PC-9 (cell line): ENCODE measurements at regions not wholly inside any gene's neighbourhood (a gene's known extent, or its start where the extent isn't known, plus 50 kb on each side); places are given as distances from the start of the nearest gene placed in this dataset.

Source experiments
- EZH2 ChIP-seq: fragments of 200-600 bp; sonication (generic); IDR thresholded peaks from 2 replicates; pipeline ENCODE4 v1.8.0; 2017; ENCODE audit warnings: antibody characterized with exemption, low read depth
- TF ChIP-seq, protein P1 (sequence below): fragments of 200-600 bp; sonication (generic); conservative IDR thresholded peaks from 2 replicates; pipeline ENCODE4 v1.6.1; 2017; ENCODE audit warnings: mixed run types, antibody characterized with exemption, mild to moderate bottlenecking, moderate library complexity

DNA sequence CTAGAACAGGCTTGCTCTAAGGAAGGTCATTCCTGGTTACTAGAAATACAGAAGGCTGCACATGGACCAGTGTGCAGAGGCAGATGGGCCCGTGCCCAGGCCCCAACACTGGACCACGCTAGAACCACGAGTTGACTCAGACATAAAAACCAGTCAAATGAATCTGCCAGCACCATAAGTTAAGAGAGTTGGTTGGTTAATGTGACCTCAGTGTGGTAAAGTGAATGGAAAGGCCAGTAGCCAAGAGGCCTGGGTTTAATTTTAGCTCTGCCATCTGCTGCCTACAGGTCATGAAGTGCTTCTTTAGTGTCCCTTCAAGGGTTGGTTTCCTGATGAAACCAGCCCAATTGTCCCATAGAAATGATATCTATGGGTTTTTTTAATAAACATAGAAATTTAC lies 329.6 kb upstream of the NRP1 start:
- TF ChIP-seq, protein P1, sequence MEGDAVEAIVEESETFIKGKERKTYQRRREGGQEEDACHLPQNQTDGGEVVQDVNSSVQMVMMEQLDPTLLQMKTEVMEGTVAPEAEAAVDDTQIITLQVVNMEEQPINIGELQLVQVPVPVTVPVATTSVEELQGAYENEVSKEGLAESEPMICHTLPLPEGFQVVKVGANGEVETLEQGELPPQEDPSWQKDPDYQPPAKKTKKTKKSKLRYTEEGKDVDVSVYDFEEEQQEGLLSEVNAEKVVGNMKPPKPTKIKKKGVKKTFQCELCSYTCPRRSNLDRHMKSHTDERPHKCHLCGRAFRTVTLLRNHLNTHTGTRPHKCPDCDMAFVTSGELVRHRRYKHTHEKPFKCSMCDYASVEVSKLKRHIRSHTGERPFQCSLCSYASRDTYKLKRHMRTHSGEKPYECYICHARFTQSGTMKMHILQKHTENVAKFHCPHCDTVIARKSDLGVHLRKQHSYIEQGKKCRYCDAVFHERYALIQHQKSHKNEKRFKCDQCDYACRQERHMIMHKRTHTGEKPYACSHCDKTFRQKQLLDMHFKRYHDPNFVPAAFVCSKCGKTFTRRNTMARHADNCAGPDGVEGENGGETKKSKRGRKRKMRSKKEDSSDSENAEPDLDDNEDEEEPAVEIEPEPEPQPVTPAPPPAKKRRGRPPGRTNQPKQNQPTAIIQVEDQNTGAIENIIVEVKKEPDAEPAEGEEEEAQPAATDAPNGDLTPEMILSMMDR: no peak
- TF ChIP-seq EZH2: no peak
